ENCODE measurements at regions not wholly inside any gene's neighbourhood (a gene's known extent, or its start where the extent isn't known, plus 50 kb on each side); places are given as distances from the start of the nearest gene placed in this dataset.

GRCh38 chr14:59130462-59130861, 58.0 kb upstream of the DAAM1 start:
- DNase-seq: no peak
- H3K36me3 ChIP-seq (ENCODE audit: low read depth): no peaks in the 10 kb centered on the region
- no peak overlapping the region for H3K4me3 ChIP-seq
- TF ChIP-seq, protein P1, sequence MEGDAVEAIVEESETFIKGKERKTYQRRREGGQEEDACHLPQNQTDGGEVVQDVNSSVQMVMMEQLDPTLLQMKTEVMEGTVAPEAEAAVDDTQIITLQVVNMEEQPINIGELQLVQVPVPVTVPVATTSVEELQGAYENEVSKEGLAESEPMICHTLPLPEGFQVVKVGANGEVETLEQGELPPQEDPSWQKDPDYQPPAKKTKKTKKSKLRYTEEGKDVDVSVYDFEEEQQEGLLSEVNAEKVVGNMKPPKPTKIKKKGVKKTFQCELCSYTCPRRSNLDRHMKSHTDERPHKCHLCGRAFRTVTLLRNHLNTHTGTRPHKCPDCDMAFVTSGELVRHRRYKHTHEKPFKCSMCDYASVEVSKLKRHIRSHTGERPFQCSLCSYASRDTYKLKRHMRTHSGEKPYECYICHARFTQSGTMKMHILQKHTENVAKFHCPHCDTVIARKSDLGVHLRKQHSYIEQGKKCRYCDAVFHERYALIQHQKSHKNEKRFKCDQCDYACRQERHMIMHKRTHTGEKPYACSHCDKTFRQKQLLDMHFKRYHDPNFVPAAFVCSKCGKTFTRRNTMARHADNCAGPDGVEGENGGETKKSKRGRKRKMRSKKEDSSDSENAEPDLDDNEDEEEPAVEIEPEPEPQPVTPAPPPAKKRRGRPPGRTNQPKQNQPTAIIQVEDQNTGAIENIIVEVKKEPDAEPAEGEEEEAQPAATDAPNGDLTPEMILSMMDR (IDR thresholded peaks at IDR 0.05): no peak
- H3K9me3 ChIP-seq: no peaks in the 10 kb centered on the region
- H3K4me1 ChIP-seq (ENCODE audit: low read depth): no peaks in the 10 kb centered on the region
- ATAC-seq: no peak
- intact Hi-C loops (cut with DNase I, micrococcal nuclease): no loop called here

DNA sequence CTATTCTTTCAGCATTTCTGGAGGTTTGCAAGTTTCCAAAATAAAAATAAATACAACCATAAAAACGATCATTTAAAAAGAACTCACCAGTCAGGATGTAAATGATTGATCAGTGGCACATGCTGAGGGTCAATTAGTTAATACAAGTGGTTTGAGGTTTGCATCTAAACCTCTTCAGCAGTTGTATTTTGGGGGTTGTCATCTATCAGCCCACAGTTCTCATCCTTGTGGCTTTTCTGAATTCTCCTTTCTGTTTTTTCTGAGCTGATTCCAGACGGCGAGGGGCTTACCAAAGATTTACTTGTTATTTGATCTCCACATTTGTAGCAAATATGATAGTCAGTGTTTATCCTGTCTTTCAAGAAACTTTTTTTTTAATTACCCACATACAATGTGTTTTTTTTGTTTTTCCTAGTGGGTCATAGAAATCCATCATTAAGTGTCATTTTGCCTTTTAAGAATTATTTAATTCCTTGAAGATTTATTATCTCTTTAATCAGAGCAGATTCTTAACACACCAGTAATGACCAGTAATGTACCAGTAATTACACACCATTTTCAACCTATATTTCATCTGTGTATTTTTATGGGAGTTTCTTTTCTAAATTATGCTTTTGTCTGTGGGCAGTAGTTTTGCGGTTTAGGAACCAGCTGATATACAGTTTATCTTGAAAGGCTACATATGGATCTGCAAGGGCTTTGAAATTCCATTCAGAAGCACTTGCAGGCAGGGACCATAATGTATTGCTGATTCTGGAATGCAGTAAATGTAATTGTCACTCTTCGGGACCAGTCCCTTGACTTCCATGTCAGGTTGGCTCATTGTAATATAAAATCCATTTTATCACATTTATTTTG, 56.3 kb upstream of the DAAM1 start:
- Histone ChIP-seq H3K4me1 (ENCODE audit: low read depth) (no peaks in the 10 kb centered on the region), H3K36me3 (ENCODE audit: low read depth) (no peaks in the 10 kb centered on the region), H3K4me3 (no peak overlapping the region), H3K9me3 (no peaks in the 10 kb centered on the region)
- DNase-seq (no peak), ATAC-seq (no peak)
- TF ChIP-seq, protein P1 (IDR thresholded peaks at IDR 0.05): no peak
- intact Hi-C loops (cut with DNase I, micrococcal nuclease): no loop called here

DNA sequence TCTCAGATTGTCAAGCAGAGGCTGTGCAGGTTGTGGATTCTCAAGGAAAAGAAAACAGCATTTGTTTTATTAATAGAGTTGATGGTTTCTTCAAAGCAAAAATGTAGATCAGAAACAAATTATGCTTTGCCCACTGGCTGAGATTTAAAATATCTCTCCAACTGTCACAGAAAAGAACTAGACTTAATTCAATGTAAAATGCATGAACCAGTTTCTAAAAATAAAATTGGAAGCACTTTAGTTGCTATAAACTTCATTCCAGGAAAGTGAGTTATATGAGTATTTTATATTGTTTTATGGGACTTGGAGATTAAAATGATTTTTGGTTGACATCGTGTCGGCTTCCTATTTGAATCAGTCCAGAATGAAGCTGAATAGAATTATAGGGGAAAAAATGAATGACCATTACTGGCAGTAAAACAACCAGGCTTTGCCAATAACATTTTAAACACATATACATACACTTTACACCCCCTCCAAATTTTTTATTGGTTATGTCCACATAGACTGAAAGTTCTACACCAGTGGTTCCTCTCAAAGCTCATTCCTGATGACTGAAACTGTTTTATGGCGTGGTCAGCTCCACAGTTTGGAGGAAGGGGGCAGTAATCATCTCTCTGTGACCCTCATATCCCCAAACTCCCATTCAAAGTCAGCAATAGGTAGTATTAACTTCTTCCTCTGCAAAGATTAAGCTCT, 55.5 kb upstream of the DAAM1 start:
- H3K36me3 ChIP-seq (ENCODE audit: low read depth): no peaks in the 10 kb centered on the region
- TF ChIP-seq, protein P1 (IDR thresholded peaks at IDR 0.05): no peak
- H3K4me3 ChIP-seq: no peak overlapping the region
- H3K4me1 ChIP-seq (ENCODE audit: low read depth): no peaks in the 10 kb centered on the region
- intact Hi-C loops (cut with DNase I, micrococcal nuclease): no loop called here
- H3K9me3 ChIP-seq: no peaks in the 10 kb centered on the region
- DNase-seq: no peak
- no peak for ATAC-seq

GRCh38 chr14:59133709-59134108, 54.8 kb upstream of the DAAM1 start:
- Histone ChIP-seq H3K4me3 (no peak overlapping the region), H3K36me3 (ENCODE audit: low read depth) (no peaks in the 10 kb centered on the region), H3K4me1 (ENCODE audit: low read depth) (no peaks in the 10 kb centered on the region), H3K9me3 (no peaks in the 10 kb centered on the region)
- DNase-seq: no peak
- TF ChIP-seq, protein P1 (IDR thresholded peaks at IDR 0.05): no peak
- ATAC-seq: no peak
- intact Hi-C loops (cut with DNase I, micrococcal nuclease): no loop called here

GRCh38 chr14:59134307-59134706, 54.2 kb upstream of the DAAM1 start:
- DNase-seq (no peak), ATAC-seq (no peak)
- intact Hi-C loops (cut with DNase I, micrococcal nuclease): no loop called here
- no peak overlapping the region for H3K4me3 ChIP-seq
- TF ChIP-seq, protein P1 (IDR thresholded peaks at IDR 0.05): no peak
- H3K4me1 ChIP-seq (ENCODE audit: low read depth): no peaks in the 10 kb centered on the region
- H3K9me3 ChIP-seq: no peaks in the 10 kb centered on the region
- no peaks in the 10 kb centered on the region for H3K36me3 ChIP-seq (ENCODE audit: low read depth)

All from mucosa of descending colon (tissue), 3 donors.